ENCODE measurements at regions not wholly inside any gene's neighbourhood (a gene's known extent, or its start where the extent isn't known, plus 50 kb on each side); places are given as distances from the start of the nearest gene placed in this dataset.
"Not testable (repeated sequence)": the region's sequence is repeated elsewhere in the genome, so short reads cannot be mapped to it uniquely, and the experiment has no call there.

GRCh38 chr13:90321281-90321931 lies 1026.1 kb upstream of the MIR17HG start:
- no peak overlapping the region for H3K27ac ChIP-seq

GRCh38 chr13:90329641-90330040 lies 1017.8 kb upstream of the MIR17HG start:
- no peak overlapping the region for H3K4me3 ChIP-seq
- H3K27ac ChIP-seq: no peak overlapping the region
- 52% methylated on average over 1 of the region's 1 CpG for WGBS
- DNase-seq (ENCODE audit: low spot score): no peak
- H3K9me3 ChIP-seq: no peaks in the 10 kb centered on the region
- no peaks in the 10 kb centered on the region for H3K4me1 ChIP-seq (replicated peaks)
- no peaks in the 10 kb centered on the region for H3K36me3 ChIP-seq
- intact Hi-C loops (cut with DNase I): no loop called here
- H3K27me3 ChIP-seq (replicated peaks; ENCODE audit: insufficient read depth): no peaks in the 10 kb centered on the region
- TF ChIP-seq POLR2AphosphoS5 (IDR thresholded peaks at IDR 0.05): no peak
- no peak for TF ChIP-seq POLR2A (IDR thresholded peaks at IDR 0.05)
- TF ChIP-seq CTCF (IDR thresholded peaks at IDR 0.05): no peak

More at GRCh38 chr13:90321281-90321931, 1026.1 kb upstream of the MIR17HG start:
- Histone ChIP-seq H3K9me3 (no peaks in the 10 kb centered on the region), H3K36me3 (no peaks in the 10 kb centered on the region), H3K4me3 (no peak overlapping the region), H3K27me3 (replicated peaks; ENCODE audit: insufficient read depth) (no peaks in the 10 kb centered on the region), H3K4me1 (replicated peaks) (no peaks in the 10 kb centered on the region)
- 42% methylated on average over 9 of the region's 9 CpGs for WGBS
- DNase-seq (ENCODE audit: low spot score): no peak
- intact Hi-C loops (cut with DNase I): no loop called here
- no peak for TF ChIP-seq POLR2AphosphoS5 (IDR thresholded peaks at IDR 0.05)
- TF ChIP-seq CTCF (IDR thresholded peaks at IDR 0.05): no peak
- no peak for TF ChIP-seq POLR2A (IDR thresholded peaks at IDR 0.05)

GRCh38 chr13:90331974-90332373 lies 1015.5 kb upstream of the MIR17HG start:
- 37% methylated on average over 1 of the region's 1 CpG for WGBS
- no peak for DNase-seq (ENCODE audit: low spot score)
- Histone ChIP-seq H3K27me3 (replicated peaks; ENCODE audit: insufficient read depth) (no peaks in the 10 kb centered on the region), H3K36me3 (no peaks in the 10 kb centered on the region), H3K9me3 (no peaks in the 10 kb centered on the region), H3K4me3 (no peak overlapping the region), H3K27ac (no peak overlapping the region), H3K4me1 (replicated peaks) (no peaks in the 10 kb centered on the region)
- no peak for TF ChIP-seq POLR2A (IDR thresholded peaks at IDR 0.05)
- no peak for TF ChIP-seq POLR2AphosphoS5 (IDR thresholded peaks at IDR 0.05)
- TF ChIP-seq CTCF (IDR thresholded peaks at IDR 0.05): no peak
- intact Hi-C loops (cut with DNase I): no loop called here

- Histone ChIP-seq H3K27ac (no peak overlapping the region), H3K9me3 (no peaks in the 10 kb centered on the region), H3K36me3 (no peaks in the 10 kb centered on the region), H3K4me3 (no peak overlapping the region), H3K27me3 (replicated peaks; ENCODE audit: insufficient read depth) (no peaks in the 10 kb centered on the region), H3K4me1 (replicated peaks) (no peaks in the 10 kb centered on the region)
- 41% methylated on average over 4 of the region's 4 CpGs for WGBS
- no peak for DNase-seq (ENCODE audit: low spot score)
- TF ChIP-seq POLR2A (IDR thresholded peaks at IDR 0.05) (no peak), POLR2AphosphoS5 (IDR thresholded peaks at IDR 0.05) (no peak), CTCF (IDR thresholded peaks at IDR 0.05) (no peak)
- intact Hi-C loops (cut with DNase I): no loop called here
These were observed 1011.0 kb upstream of the MIR17HG start for GRCh38 chr13:90336507-90336906.

- intact Hi-C loops (cut with DNase I); H3K4me3 ChIP-seq; H3K36me3 ChIP-seq; H3K4me1 ChIP-seq (replicated peaks); DNase-seq (ENCODE audit: low spot score); H3K27me3 ChIP-seq (replicated peaks; ENCODE audit: insufficient read depth); H3K27ac ChIP-seq; H3K9me3 ChIP-seq: not testable (repeated sequence)
- 88% methylated on average over 1 of the region's 1 CpG for WGBS
These were observed 1006.1 kb upstream of the MIR17HG start for GRCh38 chr13:90341348-90341747.

- H3K27me3 ChIP-seq (replicated peaks; ENCODE audit: insufficient read depth); H3K9me3 ChIP-seq; H3K4me1 ChIP-seq (replicated peaks); DNase-seq (ENCODE audit: low spot score); H3K36me3 ChIP-seq; H3K4me3 ChIP-seq; H3K27ac ChIP-seq; intact Hi-C loops (cut with DNase I): not testable (repeated sequence)
- WGBS: 97% methylated on average over 38 of the region's 42 CpGs
These were observed 998.9 kb upstream of the MIR17HG start for GRCh38 chr13:90348477-90349136.

All from prostate gland (tissue), 2 donors.